HG03342 (cell line): ENCODE measurements at regions not wholly inside any gene's neighbourhood (a gene's known extent, or its start where the extent isn't known, plus 50 kb on each side); places are given as distances from the start of the nearest gene placed in this dataset.

Source experiments
- ATAC-seq: cut with Tn5 transposase; IDR thresholded peaks from one replicate; pipeline ENCODE4 v1.9.1; 2021; ENCODE audit warnings: mild to moderate bottlenecking, moderate library complexity; ENCODE audit not compliant: unreplicated experiment

DNA sequence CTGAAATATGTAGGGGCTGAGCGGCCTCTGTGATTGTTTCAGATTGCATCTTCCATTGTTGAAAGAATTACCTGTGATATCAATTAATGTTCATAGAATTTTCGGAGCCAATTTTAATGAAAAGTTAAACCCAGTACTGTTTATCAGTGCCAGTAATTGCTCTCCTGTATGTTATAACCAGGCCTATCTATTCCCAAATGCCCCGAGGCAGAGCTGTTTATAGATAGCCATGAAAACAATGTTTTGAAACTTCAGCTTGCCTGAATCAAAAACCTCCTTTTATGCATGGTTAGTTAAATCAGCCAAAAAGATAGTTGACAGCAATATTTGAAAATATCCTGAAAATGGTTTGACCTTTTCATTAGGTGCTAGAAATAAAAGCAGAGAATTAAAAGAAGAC lies 50.1 kb upstream of the HDAC9 start:
- no peak for ATAC-seq
